ENCODE measurements at regions not wholly inside any gene's neighbourhood (a gene's known extent, or its start where the extent isn't known, plus 50 kb on each side); places are given as distances from the start of the nearest gene placed in this dataset.

- TF ChIP-seq CTCF (IDR thresholded peaks at IDR 0.05; ENCODE audit: low read depth, low read length) (no peak), POLR2A (IDR thresholded peaks at IDR 0.05; ENCODE audit: extremely low read depth, insufficient read length) (no peak), MYC (IDR thresholded peaks at IDR 0.05; ENCODE audit: low read depth, low read length) (no peak)
- TF ChIP-seq, protein P1, sequence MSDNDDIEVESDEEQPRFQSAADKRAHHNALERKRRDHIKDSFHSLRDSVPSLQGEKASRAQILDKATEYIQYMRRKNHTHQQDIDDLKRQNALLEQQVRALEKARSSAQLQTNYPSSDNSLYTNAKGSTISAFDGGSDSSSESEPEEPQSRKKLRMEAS (IDR thresholded peaks at IDR 0.05; ENCODE audit: low read depth, low read length) = no peak
These were observed 1246.0 kb upstream of the CITED2 start for GRCh38 chr6:140620496-140620895.
